22Rv1 (cell line): ENCODE measurements at regions not wholly inside any gene's neighbourhood (a gene's known extent, or its start where the extent isn't known, plus 50 kb on each side); places are given as distances from the start of the nearest gene placed in this dataset.
"Not testable (repeated sequence)": the region's sequence is repeated elsewhere in the genome, so short reads cannot be mapped to it uniquely, and the experiment has no call there.

Experiments used
- H3K27ac ChIP-seq: fragments of 450-650 bp; 2 replicates; pipeline ENCODE4 v1.5.1; 2017
- CTCF ChIP-seq: fragments of 450-650 bp; IDR thresholded peaks from 2 replicates; pipeline ENCODE4 v1.5.1; 2017; ENCODE audit warnings: mild to moderate bottlenecking
- ZFX ChIP-seq: fragments of 450-650 bp; IDR thresholded peaks from 2 replicates; pipeline ENCODE4 v1.6.1; 2017; ENCODE audit warnings: antibody characterized with exemption, borderline replicate concordance

GRCh38 chr6:82118150-82118562 is 129.4 kb downstream of the IBTK start:
- no peak for TF ChIP-seq ZFX
- TF ChIP-seq CTCF, result no peak
- no peak overlapping the region for H3K27ac ChIP-seq

- no peak overlapping the region for H3K27ac ChIP-seq
- TF ChIP-seq CTCF (no peak), ZFX (no peak)
These were observed 132.8 kb downstream of the IBTK start for GRCh38 chr6:82114748-82115147.

- no peak overlapping the region for H3K27ac ChIP-seq
- TF ChIP-seq ZFX, result no peak
- no peak for TF ChIP-seq CTCF
These were observed 134.3 kb downstream of the IBTK start for GRCh38 chr6:82113231-82113630.

- TF ChIP-seq ZFX (no peak), CTCF (no peak)
These were observed 135.7 kb downstream of the IBTK start for GRCh38 chr6:82111818-82112217.

GRCh38 chr6:82111114-82111513 is 136.4 kb downstream of the IBTK start:
- TF ChIP-seq ZFX (no peak), CTCF (no peak)
- H3K27ac ChIP-seq, result no peak overlapping the region

More at GRCh38 chr6:82111818-82112217, 135.7 kb downstream of the IBTK start:
- no peak overlapping the region for H3K27ac ChIP-seq

DNA sequence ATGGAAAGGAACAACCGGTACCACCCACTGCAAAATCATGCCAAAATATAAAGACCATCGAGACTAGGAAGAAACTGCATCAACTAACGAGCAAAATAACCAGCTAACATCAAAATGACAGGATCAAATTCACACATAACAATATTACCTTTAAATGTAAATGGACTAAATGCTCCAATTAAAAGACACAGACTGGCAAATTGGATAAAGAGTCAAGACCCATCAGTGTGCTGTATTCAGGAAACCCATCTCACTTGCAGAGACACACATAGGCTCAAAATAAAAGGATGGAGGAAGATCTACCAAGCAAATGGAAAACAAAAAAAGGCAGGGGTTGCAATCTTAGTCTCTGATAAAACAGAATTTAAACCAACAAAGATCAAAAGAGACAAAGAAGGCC is 144.4 kb downstream of the IBTK start:
- H3K27ac ChIP-seq, result not testable (repeated sequence)

DNA sequence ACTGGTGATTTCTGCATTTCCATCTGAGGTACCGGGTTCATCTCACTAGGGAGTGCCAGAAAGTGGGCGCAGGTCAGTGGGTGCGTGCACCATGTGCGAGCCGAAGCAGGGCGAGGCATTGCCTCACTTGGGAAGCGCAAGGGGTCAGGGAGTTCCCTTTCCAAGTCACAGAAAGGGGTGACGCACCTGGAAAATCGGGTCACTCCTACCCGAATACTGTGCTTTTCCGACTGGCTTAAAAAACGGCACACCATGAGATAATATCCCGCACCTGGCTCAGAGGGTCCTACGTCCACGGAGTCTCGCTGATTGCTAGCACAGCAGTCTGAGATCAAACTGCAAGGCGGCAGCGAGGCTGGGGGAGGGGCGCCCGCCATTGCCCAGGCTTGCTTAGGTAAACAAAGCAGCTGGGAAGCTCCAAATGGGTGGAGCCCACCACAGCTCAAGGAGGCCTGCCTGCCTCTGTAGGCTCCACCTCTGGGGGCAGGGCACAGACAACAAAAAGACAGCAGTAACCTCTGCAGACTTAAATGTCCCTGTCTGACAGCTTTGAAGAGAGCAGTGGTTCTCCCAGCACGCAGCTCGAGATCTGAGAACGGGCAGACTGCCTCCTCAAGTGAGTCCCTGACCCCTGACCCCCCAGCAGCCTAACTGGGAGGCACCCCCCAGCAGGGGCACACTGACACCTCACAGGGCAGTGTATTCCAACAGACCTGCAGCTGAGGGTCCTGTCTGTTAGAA is 146.0 kb downstream of the IBTK start:
- H3K27ac ChIP-seq, result not testable (repeated sequence)

- H3K27ac ChIP-seq, result not testable (repeated sequence)
These were observed 146.8 kb downstream of the IBTK start for GRCh38 chr6:82100763-82101162.

DNA sequence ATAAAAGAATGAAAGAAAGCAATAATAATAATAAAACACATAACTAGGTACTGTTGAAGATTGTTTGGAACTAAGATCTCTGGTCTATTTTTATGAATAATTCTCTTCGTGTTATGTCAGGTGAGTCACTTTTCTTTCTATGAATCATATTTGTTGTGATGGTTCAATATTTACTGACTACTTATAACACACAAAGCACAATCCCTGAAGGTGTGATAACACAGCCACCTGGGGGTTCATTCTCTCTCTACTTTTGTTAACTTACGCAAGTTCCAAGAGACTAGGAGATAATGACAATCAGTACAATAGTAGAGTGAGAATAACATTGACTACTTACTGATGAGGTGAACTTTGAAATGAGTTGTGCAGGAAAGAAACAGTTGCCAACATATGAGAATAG is 149.9 kb downstream of the IBTK start:
- TF ChIP-seq CTCF (no peak), ZFX (no peak)
- H3K27ac ChIP-seq, result no peak overlapping the region
